Spleen (tissue), 11 donors: ENCODE measurements at regions not wholly inside any gene's neighbourhood (a gene's known extent, or its start where the extent isn't known, plus 50 kb on each side); places are given as distances from the start of the nearest gene placed in this dataset.

Experiments used
- DNase-seq: peaks from one replicate; pipeline ENCODE4 v3.0.0-alpha.2; 2020
- H3K27ac ChIP-seq, 8 donors: fragments of 200-600 bp; sonication (generic) in 7 of 8; 1 replicate in 4 of 8; 2 replicates in 4 of 8; pipeline versions ENCODE4 v1.5.0 to v1.8.0; 2016 to 2021; ENCODE audit warnings: inconsistent platforms in 4 of 8, mild to moderate bottlenecking in 4 of 8, moderate library complexity in 1 of 8
- H3K27me3 ChIP-seq, 7 donors: fragments of 200-600 bp; sonication (generic) in 6 of 7; replicated peaks in 1 of 7; 1 replicate in 4 of 7; 2 replicates in 3 of 7; pipeline versions ENCODE4 v1.5.0 to v1.8.0; 2016 to 2021; ENCODE audit warnings: inconsistent platforms in 3 of 7, mild to moderate bottlenecking in 1 of 7
- H3K36me3 ChIP-seq, 6 donors: fragments of 200-600 bp; sonication (generic) in 5 of 6; 1 replicate in 4 of 6; 2 replicates in 2 of 6; pipeline versions ENCODE4 v1.5.0 to v1.8.0; 2016 to 2021; ENCODE audit warnings: inconsistent platforms in 2 of 6
- H3K4me1 ChIP-seq, 6 donors: fragments of 200-600 bp; sonication (generic) in 5 of 6; 1 replicate in 3 of 6; 2 replicates in 3 of 6; pipeline versions ENCODE4 v1.5.0 to v1.8.0; 2016 to 2021; ENCODE audit warnings: inconsistent platforms in 3 of 6
- H3K4me3 ChIP-seq, 8 donors: fragments of 200-600 bp; sonication (generic) in 7 of 8; 1 replicate in 4 of 8; 2 replicates in 4 of 8; pipeline versions ENCODE4 v1.5.0 to v1.8.0; 2016 to 2021; ENCODE audit warnings: inconsistent platforms in 4 of 8, mild to moderate bottlenecking in 4 of 8, moderate library complexity in 2 of 8
- H3K9me3 ChIP-seq, 8 donors: fragments of 200-600 bp; sonication (generic) in 7 of 8; 1 replicate in 4 of 8; 2 replicates in 4 of 8; pipeline versions ENCODE4 v1.5.0 to v1.8.0; 2016 to 2021; ENCODE audit warnings: inconsistent platforms in 4 of 8
- POLR2A ChIP-seq, 3 donors: fragments of 450-650 bp; IDR thresholded peaks; one replicate each; pipeline ENCODE4 v1.5.1; 2017; ENCODE audit warnings: antibody characterized with exemption in 3 of 3, mild to moderate bottlenecking in 1 of 3
- POLR2AphosphoS5 ChIP-seq, 3 donors: sonication (generic); formaldehyde crosslinking; IDR thresholded peaks; one replicate each; pipeline ENCODE4 v1.5.1; 2017; ENCODE audit warnings: antibody characterized with exemption in 3 of 3
- WGBS, 5 donors: extraction: QIAGEN DNeasy Blood & Tissue Kit in 3 of 5; methylation state at CpG; one replicate each; pipeline versions ENCODE4 v1.1.5 to v1.1.7; 2013 to 2018; 5-methylcytosine and 5-hydroxymethylcytosine counted together
- intact Hi-C: fragments of 100-400 bp; cut with DNase I; formaldehyde crosslinking; loops from one replicate; pipeline ENCODE4 v1.15.0; 2023; ENCODE audit warnings: low total_unique reads
- TF ChIP-seq, protein P1 (sequence below), 11 experiments: fragments of 200-600 bp in 7 of 11; fragments of 450-650 bp in 4 of 11; sonication (generic) in 4 of 11; IDR thresholded peaks in 8 of 11; conservative IDR thresholded peaks in 3 of 11; 1 replicate in 7 of 11; 2 replicates in 4 of 11; pipeline versions ENCODE4 v1.4.0 to v1.8.0; 2016 to 2021; ENCODE audit warnings: antibody characterized with exemption in 11 of 11, inconsistent platforms in 4 of 11, mild to moderate bottlenecking in 1 of 11
- donor health status: healthy with polysubstance abuse.
- donor health status: DM: no; HTN: no; CAD: no; lungs with moderate emphysema.
- donor health status: DM: no; HTN: no; CAD: no.
- donor health status: Bipolar disorder and iron deficiency.
- donor health status: healthy.
- donor health status: DM: no; HTN: no; CAD: no.
- donor health status: DM: yes; HTN: yes; CAD: no.

DNA sequence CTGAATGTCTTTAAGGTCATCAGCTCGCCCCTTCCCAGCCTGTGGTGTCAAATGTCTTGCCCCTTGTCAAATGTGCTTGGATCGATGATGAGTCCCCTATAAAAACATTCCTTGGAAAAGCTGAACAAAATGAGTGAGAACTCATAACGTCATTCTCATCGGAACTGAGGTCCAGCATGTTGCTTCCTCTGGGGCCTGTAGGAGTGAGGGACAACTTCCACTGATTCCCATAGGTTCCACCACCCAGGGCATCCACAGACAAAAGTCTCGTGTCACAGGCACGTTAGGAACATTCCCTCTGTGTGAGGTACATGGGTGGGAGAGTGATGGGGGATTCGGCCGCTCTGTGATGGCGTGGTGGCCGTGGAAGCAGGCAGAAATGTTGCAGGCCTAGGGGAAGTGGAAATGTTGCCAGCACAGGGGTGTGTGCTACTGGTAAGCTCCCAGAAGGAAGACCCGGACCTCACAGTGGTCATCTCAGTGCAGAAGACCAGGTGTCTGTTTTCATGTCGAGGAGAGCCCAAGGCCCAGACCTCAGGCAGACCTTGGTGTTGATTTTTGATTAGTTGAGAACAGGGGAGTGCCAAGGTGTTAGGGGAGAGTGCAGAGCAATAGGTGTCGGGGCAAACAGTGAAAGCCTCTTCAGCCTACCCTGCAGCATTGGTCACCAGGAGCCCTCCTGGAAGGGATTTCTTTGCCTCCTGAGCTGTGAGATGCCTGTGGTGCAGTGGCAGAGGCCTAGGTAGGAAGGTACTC lies 96.8 kb downstream of the SNRPN start:
- H3K9me3 ChIP-seq = peaks cover 57 to 100% (median 100%) of the 10 kb centered on the region in 8 donors
- peak; percentile 47 for DNase-seq
- intact Hi-C loops = no loop called here

GRCh38 chr15:25052191-25052999 lies 97.6 kb downstream of the SNRPN start:
- Histone ChIP-seq H3K27me3 (no peaks in the 10 kb centered on the region), H3K27ac (no peak overlapping the region), H3K4me3 (peak overlapping the region in 1 of 8 donors; percentile 42), H3K4me1 (no peaks in the 10 kb centered on the region), H3K9me3 (peaks cover 55 to 100% (median 100%) of the 10 kb centered on the region in 8 donors), H3K36me3 (peaks cover 6 to 99% (median 79%) of the 10 kb centered on the region in 6 donors)
- intact Hi-C loops = no loop called here
- DNase-seq = peak; percentile 38
- 86 to 91% (median 87%) methylated on average over 14 of the region's 14 CpGs for WGBS, 5 donors
- TF ChIP-seq, protein P1, sequence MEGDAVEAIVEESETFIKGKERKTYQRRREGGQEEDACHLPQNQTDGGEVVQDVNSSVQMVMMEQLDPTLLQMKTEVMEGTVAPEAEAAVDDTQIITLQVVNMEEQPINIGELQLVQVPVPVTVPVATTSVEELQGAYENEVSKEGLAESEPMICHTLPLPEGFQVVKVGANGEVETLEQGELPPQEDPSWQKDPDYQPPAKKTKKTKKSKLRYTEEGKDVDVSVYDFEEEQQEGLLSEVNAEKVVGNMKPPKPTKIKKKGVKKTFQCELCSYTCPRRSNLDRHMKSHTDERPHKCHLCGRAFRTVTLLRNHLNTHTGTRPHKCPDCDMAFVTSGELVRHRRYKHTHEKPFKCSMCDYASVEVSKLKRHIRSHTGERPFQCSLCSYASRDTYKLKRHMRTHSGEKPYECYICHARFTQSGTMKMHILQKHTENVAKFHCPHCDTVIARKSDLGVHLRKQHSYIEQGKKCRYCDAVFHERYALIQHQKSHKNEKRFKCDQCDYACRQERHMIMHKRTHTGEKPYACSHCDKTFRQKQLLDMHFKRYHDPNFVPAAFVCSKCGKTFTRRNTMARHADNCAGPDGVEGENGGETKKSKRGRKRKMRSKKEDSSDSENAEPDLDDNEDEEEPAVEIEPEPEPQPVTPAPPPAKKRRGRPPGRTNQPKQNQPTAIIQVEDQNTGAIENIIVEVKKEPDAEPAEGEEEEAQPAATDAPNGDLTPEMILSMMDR (IDR thresholded peaks at IDR 0.05 in 8 of 11, conservative IDR thresholded peaks at IDR 0.05 in 3 of 11) = no peak
- TF ChIP-seq POLR2A (IDR thresholded peaks at IDR 0.05) (no peak), POLR2AphosphoS5 (IDR thresholded peaks at IDR 0.05) (no peak)

More for the DNA sequence above, 96.8 kb downstream of the SNRPN start:
- Histone ChIP-seq H3K27ac (no peak overlapping the region), H3K4me3 (peak overlapping the region in 1 of 8 donors; percentile 42), H3K36me3 (peaks cover 6 to 99% (median 74%) of the 10 kb centered on the region in 6 donors), H3K4me1 (no peaks in the 10 kb centered on the region), H3K27me3 (no peaks in the 10 kb centered on the region)
- 80 to 89% (median 88%) methylated on average over 13 of the region's 13 CpGs for WGBS, 5 donors
- TF ChIP-seq POLR2A (IDR thresholded peaks at IDR 0.05) = no peak

- DNase-seq = peak; percentile 70
- no peaks in the 10 kb centered on the region for H3K4me1 ChIP-seq
- H3K27ac ChIP-seq = no peak overlapping the region
- intact Hi-C loops = no loop called here
- H3K36me3 ChIP-seq = peaks cover 3 to 99% (median 82%) of the 10 kb centered on the region in 6 donors
- peak overlapping the region in 1 of 8 donors; percentile 42 for H3K4me3 ChIP-seq
- 84 to 94% (median 91%) methylated on average over 20 of the region's 20 CpGs for WGBS, 5 donors
- H3K27me3 ChIP-seq = no peaks in the 10 kb centered on the region
- peaks cover 54 to 100% (median 100%) of the 10 kb centered on the region in 8 donors for H3K9me3 ChIP-seq
- no peak for TF ChIP-seq POLR2A (IDR thresholded peaks at IDR 0.05)
- TF ChIP-seq POLR2AphosphoS5 (IDR thresholded peaks at IDR 0.05) = no peak
- TF ChIP-seq, protein P1 (IDR thresholded peaks at IDR 0.05 in 8 of 11, conservative IDR thresholded peaks at IDR 0.05 in 3 of 11) = no peak
Observed at GRCh38 chr15:25053000-25053815, 98.4 kb downstream of the SNRPN start.

- intact Hi-C loops = no loop called here
- H3K27ac ChIP-seq = no peak overlapping the region
- H3K4me1 ChIP-seq = no peaks in the 10 kb centered on the region
- peak overlapping the region in 1 of 8 donors; percentile 42 for H3K4me3 ChIP-seq
- H3K27me3 ChIP-seq = no peaks in the 10 kb centered on the region
- 92 to 97% (median 94%) methylated on average over 8 of the region's 8 CpGs for WGBS, 5 donors
- DNase-seq = peak; percentile 28
- peaks cover 2 to 100% (median 89%) of the 10 kb centered on the region in 6 donors for H3K36me3 ChIP-seq
- TF ChIP-seq, protein P1 (IDR thresholded peaks at IDR 0.05 in 8 of 11, conservative IDR thresholded peaks at IDR 0.05 in 3 of 11) = no peak
- TF ChIP-seq POLR2AphosphoS5 (IDR thresholded peaks at IDR 0.05) (no peak), POLR2A (IDR thresholded peaks at IDR 0.05) (no peak)
- peaks cover 60 to 100% (median 100%) of the 10 kb centered on the region in 8 donors for H3K9me3 ChIP-seq
Observed at GRCh38 chr15:25054329-25054728, 99.5 kb downstream of the SNRPN start.
